Astrocyte of the spinal cord (primary cell): ENCODE measurements at regions not wholly inside any gene's neighbourhood (a gene's known extent, or its start where the extent isn't known, plus 50 kb on each side); places are given as distances from the start of the nearest gene placed in this dataset.
"Not testable (repeated sequence)": the region's sequence is repeated elsewhere in the genome, so short reads cannot be mapped to it uniquely, and the experiment has no call there.

Experiments used
- DNase-seq: peaks from one replicate; pipeline ENCODE4 v3.0.0; 2011; ENCODE audit warnings: low read depth, low spot score
- H3K4me3 ChIP-seq: 2 replicates; pipeline ENCODE4 v1.5.1; 2011; ENCODE audit warnings: low read depth, mild to moderate bottlenecking, low read length, moderate library complexity
- in situ Hi-C: cut with HindIII; loops from 2 replicates; pipeline ENCODE4 v1.10.0; 2017; ENCODE audit warnings: low sequenced_read_pairs
- TF ChIP-seq, protein P1 (sequence below): IDR thresholded peaks from 2 replicates; pipeline ENCODE4 v1.5.1; 2012; ENCODE audit warnings: low read depth, mild to moderate bottlenecking, low read length, inconsistent platforms

DNA sequence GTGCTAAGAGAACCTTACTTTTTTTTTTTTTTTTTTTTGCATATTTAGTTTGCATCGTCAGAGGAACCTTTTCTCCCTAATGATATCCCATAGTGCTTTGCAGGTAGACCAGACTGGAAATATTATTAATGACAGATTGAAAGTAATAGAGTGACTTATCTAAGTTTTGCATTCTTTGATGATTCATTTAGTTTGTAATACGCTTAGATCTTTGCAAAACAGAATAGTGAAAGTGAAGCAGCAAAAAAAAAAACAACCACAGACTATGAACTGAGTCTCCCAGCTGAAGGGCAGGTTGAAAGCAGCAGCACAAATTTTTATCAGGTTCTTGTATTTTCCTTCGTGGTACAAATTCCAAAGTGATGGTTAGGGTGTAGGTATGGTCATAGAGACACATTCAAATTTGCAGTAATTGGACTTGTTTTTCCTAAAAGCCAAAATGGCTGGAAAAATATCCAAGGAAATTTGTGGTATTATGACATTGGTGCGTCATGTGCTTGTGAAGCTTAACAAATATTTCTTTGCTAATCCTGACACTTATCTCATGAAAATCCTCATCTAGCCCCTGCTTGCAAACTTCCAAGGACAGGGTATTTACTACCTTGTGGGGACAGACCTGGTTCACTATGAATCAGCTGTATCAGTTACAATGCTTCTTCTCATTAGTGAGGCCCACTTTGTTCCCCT lies 81.8 kb upstream of the CREB5 start:
- DNase-seq = no peak
- in situ Hi-C loops = no loop called here
- no peak overlapping the region for H3K4me3 ChIP-seq
- TF ChIP-seq, protein P1, sequence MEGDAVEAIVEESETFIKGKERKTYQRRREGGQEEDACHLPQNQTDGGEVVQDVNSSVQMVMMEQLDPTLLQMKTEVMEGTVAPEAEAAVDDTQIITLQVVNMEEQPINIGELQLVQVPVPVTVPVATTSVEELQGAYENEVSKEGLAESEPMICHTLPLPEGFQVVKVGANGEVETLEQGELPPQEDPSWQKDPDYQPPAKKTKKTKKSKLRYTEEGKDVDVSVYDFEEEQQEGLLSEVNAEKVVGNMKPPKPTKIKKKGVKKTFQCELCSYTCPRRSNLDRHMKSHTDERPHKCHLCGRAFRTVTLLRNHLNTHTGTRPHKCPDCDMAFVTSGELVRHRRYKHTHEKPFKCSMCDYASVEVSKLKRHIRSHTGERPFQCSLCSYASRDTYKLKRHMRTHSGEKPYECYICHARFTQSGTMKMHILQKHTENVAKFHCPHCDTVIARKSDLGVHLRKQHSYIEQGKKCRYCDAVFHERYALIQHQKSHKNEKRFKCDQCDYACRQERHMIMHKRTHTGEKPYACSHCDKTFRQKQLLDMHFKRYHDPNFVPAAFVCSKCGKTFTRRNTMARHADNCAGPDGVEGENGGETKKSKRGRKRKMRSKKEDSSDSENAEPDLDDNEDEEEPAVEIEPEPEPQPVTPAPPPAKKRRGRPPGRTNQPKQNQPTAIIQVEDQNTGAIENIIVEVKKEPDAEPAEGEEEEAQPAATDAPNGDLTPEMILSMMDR = no peak

DNA sequence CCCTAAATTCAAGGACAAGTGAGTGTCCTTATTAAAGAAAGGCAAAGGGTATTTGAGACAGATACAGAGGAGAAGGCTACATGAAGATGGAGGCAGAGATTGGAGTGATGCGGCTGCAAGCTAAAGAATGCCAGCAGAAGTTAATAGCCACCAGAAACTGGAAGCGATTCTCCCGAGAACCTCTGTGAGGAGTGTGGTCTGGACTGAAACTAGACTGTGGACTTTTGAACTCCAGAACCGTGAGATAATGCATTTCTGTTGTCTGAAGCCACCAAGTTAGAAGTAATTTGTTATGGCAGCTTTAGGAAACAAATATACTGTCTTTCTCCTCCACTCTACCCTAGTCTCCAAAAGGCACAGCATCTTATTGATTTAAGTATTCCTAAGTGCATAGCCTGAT lies 80.3 kb upstream of the CREB5 start:
- TF ChIP-seq, protein P1 = no peak
- in situ Hi-C loops = no loop called here
- DNase-seq = no peak
- no peak overlapping the region for H3K4me3 ChIP-seq

DNA sequence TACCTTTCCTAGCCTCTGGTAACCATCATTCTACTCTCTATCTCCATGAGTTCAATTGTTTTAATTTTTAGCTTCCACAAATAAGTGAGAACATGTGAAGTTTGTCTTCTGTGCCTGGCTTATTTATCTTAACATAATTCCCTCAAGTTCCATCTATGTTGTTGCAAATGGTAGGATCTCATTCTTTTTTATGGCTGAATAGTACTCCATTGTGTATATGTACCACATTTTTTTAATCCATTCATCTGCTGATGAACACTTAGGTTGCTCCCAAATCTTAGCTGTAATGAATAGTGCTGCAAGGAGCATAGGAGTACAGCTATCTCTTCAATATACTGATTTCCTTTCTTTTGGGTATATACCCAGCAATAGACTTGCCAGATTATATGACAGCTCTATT lies 78.8 kb upstream of the CREB5 start:
- DNase-seq, H3K4me3 ChIP-seq, in situ Hi-C loops: not testable (repeated sequence)

DNA sequence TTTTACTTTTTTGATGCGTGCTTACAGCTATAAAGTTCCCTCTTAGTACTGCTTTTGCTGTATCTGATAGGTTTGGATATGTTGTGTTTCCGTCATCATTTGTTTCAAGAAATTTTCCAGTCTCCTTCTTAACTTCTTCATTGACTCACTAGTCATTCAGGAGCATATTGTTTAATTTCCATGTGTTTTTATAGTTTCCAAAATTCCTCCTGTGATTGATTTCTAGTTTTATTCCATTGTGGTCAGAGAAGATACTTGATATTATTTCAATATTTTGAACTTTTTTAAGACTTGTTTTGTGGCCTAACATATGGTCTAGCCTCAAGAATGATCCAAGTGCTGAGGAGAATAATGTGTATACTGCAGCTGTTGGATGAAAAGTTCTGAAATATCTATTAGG lies 75.5 kb upstream of the CREB5 start:
- in situ Hi-C loops = no loop called here

DNA sequence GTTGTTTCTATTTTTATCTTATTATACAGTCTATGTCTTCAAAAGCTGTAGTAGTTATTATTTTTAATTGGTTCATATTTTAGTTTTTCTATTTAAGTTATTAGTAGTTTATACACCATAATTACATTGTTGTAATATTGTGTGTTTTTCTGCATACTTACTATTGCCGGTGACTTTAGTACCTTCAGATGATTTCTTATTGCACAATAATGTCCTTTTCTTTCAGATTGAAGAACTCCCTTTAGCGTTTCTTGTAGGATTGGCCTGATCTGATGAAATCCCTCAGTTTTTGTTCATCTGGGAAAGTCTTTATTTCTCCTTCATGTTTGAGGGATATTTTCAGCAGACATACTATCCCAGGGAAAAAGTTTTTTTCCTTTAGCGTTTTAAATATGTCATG lies 74.3 kb upstream of the CREB5 start:
- in situ Hi-C loops = no loop called here
- no peak overlapping the region for H3K4me3 ChIP-seq
- no peak for DNase-seq
- TF ChIP-seq, protein P1 = no peak

More for the DNA sequence above, 75.5 kb upstream of the CREB5 start:
- no peak for DNase-seq
- TF ChIP-seq, protein P1 = no peak
- H3K4me3 ChIP-seq = no peak overlapping the region

DNA sequence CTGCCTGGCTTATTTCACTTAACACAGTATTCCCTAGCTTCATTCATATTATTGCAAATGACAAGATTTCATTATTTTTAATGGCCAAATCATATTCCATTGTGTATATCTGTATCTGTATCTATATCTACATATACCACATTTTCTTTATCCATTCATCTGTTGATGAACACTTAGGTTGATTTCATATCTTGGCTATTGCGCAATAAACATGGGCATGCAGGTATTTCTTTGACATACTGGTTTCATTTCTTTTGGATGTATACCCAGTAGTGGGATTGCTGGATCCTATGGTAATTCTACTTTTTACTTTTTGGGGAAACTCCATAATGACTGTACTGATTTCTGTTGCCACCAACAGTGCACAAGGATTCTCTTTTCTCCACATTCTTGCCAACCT lies 68.9 kb upstream of the CREB5 start:
- no peak for DNase-seq
- H3K4me3 ChIP-seq = no peak overlapping the region
- TF ChIP-seq, protein P1 = no peak
- in situ Hi-C loops = no loop called here

DNA sequence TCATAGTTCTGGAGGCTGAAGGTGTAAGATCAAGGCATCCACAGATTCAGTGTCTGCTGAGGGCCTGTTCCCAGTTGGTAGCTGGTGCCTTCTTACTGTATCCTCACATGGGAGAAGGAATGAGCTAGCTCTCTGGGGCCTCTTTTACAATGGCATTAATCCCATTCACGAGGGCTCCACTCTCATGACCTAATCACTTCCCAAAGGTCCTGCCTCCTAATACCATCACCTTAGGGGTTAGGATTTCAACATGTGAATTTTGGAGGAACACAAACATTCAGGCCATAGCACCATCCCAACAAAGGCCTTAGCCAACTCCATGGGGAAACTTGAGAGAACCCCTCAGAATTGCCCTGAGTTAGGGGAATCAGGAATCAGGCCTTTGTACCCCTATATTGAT lies 66.1 kb upstream of the CREB5 start:
- H3K4me3 ChIP-seq = no peak overlapping the region
- in situ Hi-C loops = no loop called here
- TF ChIP-seq, protein P1 = no peak

More for the DNA sequence above, 66.1 kb upstream of the CREB5 start:
- no peak for DNase-seq
